Gastroesophageal sphincter (tissue), 3 donors: ENCODE measurements at regions not wholly inside any gene's neighbourhood (a gene's known extent, or its start where the extent isn't known, plus 50 kb on each side); places are given as distances from the start of the nearest gene placed in this dataset.

Experiments used
- CTCF ChIP-seq, 4 experiments: fragments of 200-600 bp in 2 of 4; fragments of 450-650 bp in 2 of 4; sonication (generic) in 1 of 4; IDR thresholded peaks; one replicate each; pipeline ENCODE4 v1.5.1; 2017 to 2019; ENCODE audit warnings: antibody characterized with exemption in 4 of 4, mild to moderate bottlenecking in 2 of 4, moderate library complexity in 2 of 4
- EP300 ChIP-seq: sonication (generic); formaldehyde crosslinking; IDR thresholded peaks from one replicate; pipeline ENCODE4 v1.6.1; 2017; ENCODE audit warnings: antibody characterized with exemption, mild to moderate bottlenecking
- POLR2A ChIP-seq, 2 donors: fragments of 450-650 bp; IDR thresholded peaks; one replicate each; pipeline ENCODE4 v1.6.1; 2017; ENCODE audit warnings: antibody characterized with exemption in 2 of 2, mild to moderate bottlenecking in 2 of 2, moderate library complexity in 1 of 2
- POLR2AphosphoS5 ChIP-seq: sonication (generic); formaldehyde crosslinking; IDR thresholded peaks from one replicate; pipeline ENCODE4 v1.6.1; 2017; ENCODE audit warnings: antibody characterized with exemption

DNA sequence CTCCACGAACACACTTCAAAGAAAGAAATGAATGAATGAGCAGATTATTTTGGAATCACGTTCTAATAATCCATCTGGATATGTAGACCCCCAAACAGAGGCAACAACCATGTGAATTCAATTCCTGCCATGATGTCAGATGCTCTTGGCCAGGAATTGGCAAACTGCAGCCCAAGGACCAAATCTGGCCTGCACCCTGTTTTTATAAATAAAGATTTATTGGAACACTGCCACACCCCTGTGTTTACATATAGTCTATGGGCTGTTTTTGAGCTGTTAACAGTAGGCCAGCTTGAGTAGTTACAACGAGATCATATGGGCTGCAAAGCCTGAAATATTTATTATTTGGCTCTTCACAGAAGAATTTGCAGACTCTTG, 336.0 kb upstream of the ZFHX3 start:
- TF ChIP-seq POLR2AphosphoS5 (no peak), CTCF (IDR thresholded peaks at IDR 0.05) (no peak), EP300 (no peak), POLR2A (IDR thresholded peaks at IDR 0.05) (no peak)
